Panc1 (cell line): ENCODE measurements at regions not wholly inside any gene's neighbourhood (a gene's known extent, or its start where the extent isn't known, plus 50 kb on each side); places are given as distances from the start of the nearest gene placed in this dataset.

ENCODE experiments used
- CTCF ChIP-seq: fragments of 450-650 bp; IDR thresholded peaks from 2 replicates; pipeline ENCODE4 v1.5.1; 2017; ENCODE audit warnings: mild to moderate bottlenecking
- REST ChIP-seq, 2 experiments: IDR thresholded peaks; 2 replicates each; pipeline ENCODE4 v1.6.1; 2011 to 2012; ENCODE audit warnings: low read depth in 2 of 2, control low read depth in 1 of 2, low read length in 1 of 2, mild to moderate bottlenecking in 1 of 2, moderate library complexity in 1 of 2; ENCODE audit not compliant: insufficient read depth in 1 of 2
- TCF7L2 ChIP-seq: IDR thresholded peaks from 2 replicates; pipeline ENCODE4 v1.6.1; 2011; ENCODE audit warnings: mild to moderate bottlenecking, low read depth, low read length, inconsistent platforms

GRCh38 chr12:70121562-70121961 is 121.7 kb upstream of the CNOT2 start:
- no peak for TF ChIP-seq REST (IDR thresholded peaks at IDR 0.05; ENCODE audit: insufficient read depth in 1 of 2, low read depth in 2 of 2, low read length in 1 of 2)
- no peak for TF ChIP-seq CTCF
- no peak for TF ChIP-seq TCF7L2
